GM13977 (cell line): ENCODE measurements at regions not wholly inside any gene's neighbourhood (a gene's known extent, or its start where the extent isn't known, plus 50 kb on each side); places are given as distances from the start of the nearest gene placed in this dataset.

ENCODE experiments used
- DNase-seq: peaks from one replicate; pipeline ENCODE4 v3.0.0; 2012; ENCODE audit warnings: low spot score
- CTCF ChIP-seq: IDR thresholded peaks from 2 replicates; pipeline ENCODE4 v1.5.1; 2012; ENCODE audit warnings: mild to moderate bottlenecking, control low read depth; ENCODE audit not compliant: insufficient read depth; ENCODE audit errors: extremely low read depth, missing control alignments
- in situ Hi-C: fragments of 300-500 bp; cut with MboI; formaldehyde crosslinking; loops from one replicate; pipeline ENCODE4 v1.12.0; 2022; ENCODE audit warnings: low sequenced_read_pairs, low pct_unique_long_range_greater_than_20kb, mixed read lengths, inconsistent platforms; ENCODE audit not compliant: unreplicated experiment

DNA sequence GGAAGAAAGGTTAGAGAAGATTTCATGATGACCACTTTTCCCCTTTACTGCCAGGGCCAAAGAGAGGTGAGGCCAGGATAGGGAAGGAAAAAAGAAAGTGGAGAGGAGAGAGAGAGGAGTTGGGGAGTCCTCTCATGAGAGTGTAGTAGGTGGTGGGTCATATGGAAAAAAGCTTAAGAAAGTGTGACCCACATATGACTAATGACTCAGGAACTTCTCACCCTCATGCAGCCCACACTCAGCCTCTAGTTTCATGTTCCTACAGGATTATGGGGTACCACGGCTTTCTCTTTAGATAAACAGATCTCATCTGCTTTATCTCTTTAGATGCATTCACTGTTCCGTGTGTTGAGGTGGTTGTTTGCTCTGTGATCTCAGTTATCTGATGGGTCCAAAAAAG lies 462.5 kb upstream of the IGFBP3 start:
- in situ Hi-C loops: no loop called here
- no peak for TF ChIP-seq CTCF
- no peak for DNase-seq

DNA sequence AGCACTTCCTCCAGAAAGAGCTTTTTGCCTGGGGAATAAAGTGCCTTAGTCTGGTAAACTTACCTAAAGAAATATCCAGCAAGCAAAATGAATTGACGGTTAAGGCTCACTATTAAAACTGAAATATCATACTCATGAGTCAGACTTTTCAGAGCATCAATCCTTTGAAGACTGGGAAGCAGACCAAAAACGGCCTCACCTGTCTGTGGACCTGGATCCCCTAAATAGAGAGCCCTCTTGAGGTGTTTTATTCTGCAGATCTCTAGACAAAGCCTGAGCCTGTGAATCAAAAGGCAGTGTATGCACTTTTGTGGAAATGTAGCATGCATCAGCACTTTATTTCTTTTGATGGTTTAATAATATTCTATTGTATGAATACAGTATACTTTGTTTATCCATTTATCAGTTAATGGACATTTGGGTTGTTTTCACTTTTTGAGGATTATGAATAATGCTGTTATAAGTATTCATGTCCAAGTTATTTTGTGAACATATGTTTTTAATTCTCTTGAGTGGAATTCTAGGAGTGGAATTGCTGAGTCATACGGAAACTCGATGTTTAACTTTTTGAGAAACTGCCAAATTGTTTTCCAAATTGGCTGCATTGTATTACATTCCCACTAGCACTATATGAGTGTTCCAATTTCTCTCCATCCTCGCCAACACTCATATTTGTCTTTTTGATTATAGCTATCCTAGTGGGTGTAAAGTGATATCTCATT lies 449.0 kb upstream of the IGFBP3 start:
- TF ChIP-seq CTCF: no peak
- in situ Hi-C loops: no loop called here
- no peak for DNase-seq

DNA sequence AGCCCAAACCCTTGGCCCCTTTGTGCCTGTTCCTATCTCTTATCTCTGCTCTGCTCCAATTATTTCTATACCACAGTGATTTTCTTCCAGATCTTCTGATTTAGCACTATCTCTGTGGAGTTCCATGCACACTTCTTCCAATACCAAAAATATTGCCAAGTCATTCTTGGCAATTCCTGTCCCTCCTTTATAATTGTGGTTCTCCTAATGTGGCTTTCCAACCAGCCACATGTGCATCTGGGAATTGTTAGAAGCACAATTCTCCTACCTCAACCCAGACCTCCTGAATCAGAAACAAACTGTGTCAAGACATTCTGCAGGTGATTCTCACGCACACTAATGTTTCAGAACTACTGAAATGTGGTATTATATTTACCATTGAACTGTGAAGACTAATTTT lies 447.8 kb upstream of the IGFBP3 start:
- DNase-seq: no peak
- in situ Hi-C loops: no loop called here
- TF ChIP-seq CTCF: no peak

DNA sequence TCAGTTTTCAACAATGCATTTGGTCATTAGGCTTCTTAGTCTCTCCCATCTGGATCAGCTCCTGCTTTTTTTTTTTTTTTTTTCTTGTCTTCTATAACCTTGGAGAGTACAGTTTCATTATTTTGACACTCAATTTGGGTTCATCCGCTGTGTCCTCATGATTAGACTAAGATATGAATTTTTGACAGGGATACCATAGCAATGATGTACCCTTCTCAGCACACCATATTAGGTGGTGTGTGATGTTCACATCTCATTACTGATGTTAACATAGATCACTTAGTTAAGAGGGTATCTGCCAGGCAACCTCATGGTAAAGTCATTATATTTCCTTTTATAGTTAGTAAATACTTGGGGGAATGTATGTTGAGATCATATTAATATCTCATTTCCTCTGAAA lies 445.5 kb upstream of the IGFBP3 start:
- in situ Hi-C loops: no loop called here
- DNase-seq: no peak
- TF ChIP-seq CTCF: no peak

GRCh38 chr7:46363688-46364087 lies 442.6 kb upstream of the IGFBP3 start:
- no peak for DNase-seq
- in situ Hi-C loops: no loop called here
- no peak for TF ChIP-seq CTCF

DNA sequence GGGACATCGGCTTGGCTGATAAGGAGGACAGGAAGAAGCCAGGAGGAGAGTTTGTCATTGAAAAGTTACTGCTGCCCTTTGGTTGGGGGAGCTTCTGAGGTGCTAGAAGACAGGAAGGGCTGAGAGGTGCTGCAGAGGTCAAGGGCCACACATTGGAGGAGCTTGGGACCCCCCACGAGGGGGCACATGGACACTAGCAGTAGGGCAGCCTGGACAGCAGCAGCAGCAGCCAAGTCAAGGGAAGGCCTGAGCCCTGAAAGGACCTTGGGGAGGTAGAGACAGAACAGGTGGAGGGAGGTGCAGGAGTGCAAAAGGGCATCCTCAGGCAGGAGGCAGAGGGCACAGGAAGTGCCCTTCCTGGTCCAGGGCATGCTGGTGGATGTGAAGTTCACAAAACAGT lies 439.7 kb upstream of the IGFBP3 start:
- TF ChIP-seq CTCF: no peak
- DNase-seq: no peak
- in situ Hi-C loops: no loop called here
